ENCODE measurements at regions not wholly inside any gene's neighbourhood (a gene's known extent, or its start where the extent isn't known, plus 50 kb on each side); places are given as distances from the start of the nearest gene placed in this dataset.

- DNase-seq = no peak
Measured at GRCh38 chr2:177155631-177156030, 57.0 kb upstream of the HNRNPA3 start.

DNA sequence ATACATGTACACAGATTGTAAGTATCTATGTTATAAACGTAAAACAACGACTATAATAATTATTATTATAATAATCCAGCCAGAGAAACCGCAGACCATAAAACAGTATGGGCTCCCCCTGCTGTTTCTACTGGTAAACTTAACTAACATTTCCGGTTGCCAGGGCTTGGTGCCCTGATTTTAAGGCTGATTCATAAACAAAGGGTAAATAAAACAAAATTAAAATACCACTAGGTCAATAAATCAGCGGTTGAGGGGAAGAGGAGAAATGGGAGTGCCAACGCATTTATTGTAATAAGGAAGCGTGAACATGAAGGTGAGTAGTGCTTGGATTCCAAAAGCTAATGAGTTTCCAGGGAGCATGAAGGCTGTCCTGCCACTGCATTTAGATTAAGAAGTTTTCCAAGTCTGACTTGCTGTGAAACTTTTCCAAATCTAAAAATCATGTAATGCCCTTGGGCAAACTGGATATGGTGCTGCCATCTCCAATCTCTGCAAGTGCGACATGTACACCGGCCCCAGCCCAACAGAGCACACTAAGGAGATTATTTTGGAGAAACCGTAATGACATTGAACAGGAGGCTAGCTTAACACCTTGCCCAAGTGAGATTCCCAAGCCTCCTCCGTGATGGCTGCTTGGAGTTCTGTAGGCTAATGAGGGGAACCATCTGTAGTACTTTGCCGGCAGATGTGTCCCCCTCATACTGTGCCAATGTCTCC is 50.7 kb upstream of the HNRNPA3 start:
- no peak for DNase-seq

All from CD4-positive, alpha-beta T cell treated with Interleukin-15 for 1 hour (primary cell).